ENCODE measurements at regions not wholly inside any gene's neighbourhood (a gene's known extent, or its start where the extent isn't known, plus 50 kb on each side); places are given as distances from the start of the nearest gene placed in this dataset.

DNA sequence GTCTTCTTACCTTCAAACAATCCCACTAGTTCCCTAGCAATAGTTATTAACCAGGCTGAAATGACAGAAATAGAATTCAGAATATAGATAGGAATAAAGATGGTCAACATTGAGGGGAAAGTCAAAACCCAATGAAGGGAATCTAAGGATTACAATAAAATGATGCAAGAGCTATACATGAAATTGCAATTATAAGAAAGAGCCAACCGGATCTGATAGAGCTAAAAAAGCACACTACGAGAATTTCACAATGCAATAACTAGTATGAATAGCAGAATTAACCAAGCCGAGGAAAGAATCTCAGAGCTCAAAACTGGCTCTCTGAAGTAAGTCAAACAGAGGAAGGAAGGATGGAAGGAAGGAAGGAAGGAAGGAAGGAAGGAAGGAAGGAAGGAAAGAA, 288.7 kb upstream of the KCND2 start:
- TF ChIP-seq ISL1 (CRISPR knock-in tag; IDR thresholded peaks at IDR 0.05), result no peak
- TF ChIP-seq, protein P1, sequence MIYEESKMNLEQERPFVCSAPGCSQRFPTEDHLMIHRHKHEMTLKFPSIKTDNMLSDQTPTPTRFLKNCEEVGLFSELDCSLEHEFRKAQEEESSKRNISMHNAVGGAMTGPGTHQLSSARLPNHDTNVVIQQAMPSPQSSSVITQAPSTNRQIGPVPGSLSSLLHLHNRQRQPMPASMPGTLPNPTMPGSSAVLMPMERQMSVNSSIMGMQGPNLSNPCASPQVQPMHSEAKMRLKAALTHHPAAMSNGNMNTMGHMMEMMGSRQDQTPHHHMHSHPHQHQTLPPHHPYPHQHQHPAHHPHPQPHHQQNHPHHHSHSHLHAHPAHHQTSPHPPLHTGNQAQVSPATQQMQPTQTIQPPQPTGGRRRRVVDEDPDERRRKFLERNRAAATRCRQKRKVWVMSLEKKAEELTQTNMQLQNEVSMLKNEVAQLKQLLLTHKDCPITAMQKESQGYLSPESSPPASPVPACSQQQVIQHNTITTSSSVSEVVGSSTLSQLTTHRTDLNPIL (CRISPR knock-in tag; IDR thresholded peaks at IDR 0.05; ENCODE audit: low read depth), result no peak
- no peak for TF ChIP-seq ZNF565 (CRISPR knock-in tag; conservative IDR thresholded peaks at IDR 0.05; ENCODE audit: low read depth)
- no peak for TF ChIP-seq SNAI2 (CRISPR knock-in tag; IDR thresholded peaks at IDR 0.05)
- TF ChIP-seq ZC3H10 (CRISPR knock-in tag; IDR thresholded peaks at IDR 0.05), result no peak

DNA sequence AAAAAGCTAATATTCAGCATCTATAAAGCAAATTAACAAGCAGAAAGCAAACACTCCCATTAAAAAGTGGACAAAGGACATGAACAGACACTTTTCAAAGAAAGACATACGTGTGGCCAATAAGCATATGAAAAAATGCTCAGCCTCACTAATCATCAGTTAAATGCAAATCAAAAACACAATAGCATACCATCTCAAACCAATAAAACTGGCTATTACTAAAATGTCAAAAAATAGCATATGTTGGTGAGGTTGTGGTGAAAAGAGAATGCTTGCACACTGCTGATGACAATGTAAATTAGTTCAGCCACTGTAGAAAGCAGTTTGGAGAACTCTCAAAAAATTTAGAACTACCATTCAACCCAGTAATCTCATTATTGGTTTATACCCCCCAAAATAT, 284.6 kb upstream of the KCND2 start:
- TF ChIP-seq ISL1 (CRISPR knock-in tag; IDR thresholded peaks at IDR 0.05) (no peak), TCF4 (CRISPR knock-in tag; IDR thresholded peaks at IDR 0.05; ENCODE audit: borderline replicate concordance) (no peak), SNAI2 (CRISPR knock-in tag; IDR thresholded peaks at IDR 0.05) (no peak), CSDC2 (CRISPR knock-in tag; IDR thresholded peaks at IDR 0.05) (no peak), ZNF70 (CRISPR knock-in tag; IDR thresholded peaks at IDR 0.05) (no peak), TSHZ2 (CRISPR knock-in tag; IDR thresholded peaks at IDR 0.05) (no peak), ARNTL (CRISPR knock-in tag; IDR thresholded peaks at IDR 0.05; ENCODE audit: borderline replicate concordance, low read depth) (no peak), PPARA (CRISPR knock-in tag; IDR thresholded peaks at IDR 0.05; ENCODE audit: borderline replicate concordance) (no peak), OSR1 (CRISPR knock-in tag; IDR thresholded peaks at IDR 0.05) (no peak), PATZ1 (CRISPR knock-in tag; IDR thresholded peaks at IDR 0.05; ENCODE audit: borderline replicate concordance) (no peak), GLIS3 (CRISPR knock-in tag; IDR thresholded peaks at IDR 0.05) (no peak), ZNF565 (CRISPR knock-in tag; conservative IDR thresholded peaks at IDR 0.05; ENCODE audit: low read depth) (no peak), TOX (CRISPR knock-in tag; IDR thresholded peaks at IDR 0.05; ENCODE audit: borderline replicate concordance) (no peak), ZFP3 (CRISPR knock-in tag; IDR thresholded peaks at IDR 0.05) (no peak)
- TF ChIP-seq, protein P2, sequence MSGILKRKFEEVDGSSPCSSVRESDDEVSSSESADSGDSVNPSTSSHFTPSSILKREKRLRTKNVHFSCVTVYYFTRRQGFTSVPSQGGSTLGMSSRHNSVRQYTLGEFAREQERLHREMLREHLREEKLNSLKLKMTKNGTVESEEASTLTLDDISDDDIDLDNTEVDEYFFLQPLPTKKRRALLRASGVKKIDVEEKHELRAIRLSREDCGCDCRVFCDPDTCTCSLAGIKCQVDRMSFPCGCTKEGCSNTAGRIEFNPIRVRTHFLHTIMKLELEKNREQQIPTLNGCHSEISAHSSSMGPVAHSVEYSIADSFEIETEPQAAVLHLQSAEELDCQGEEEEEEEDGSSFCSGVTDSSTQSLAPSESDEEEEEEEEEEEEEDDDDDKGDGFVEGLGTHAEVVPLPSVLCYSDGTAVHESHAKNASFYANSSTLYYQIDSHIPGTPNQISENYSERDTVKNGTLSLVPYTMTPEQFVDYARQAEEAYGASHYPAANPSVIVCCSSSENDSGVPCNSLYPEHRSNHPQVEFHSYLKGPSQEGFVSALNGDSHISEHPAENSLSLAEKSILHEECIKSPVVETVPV (CRISPR knock-in tag; IDR thresholded peaks at IDR 0.05), result no peak
- ATAC-seq, result no peak

More for the DNA sequence above, 288.7 kb upstream of the KCND2 start:
- ATAC-seq, result no peak

DNA sequence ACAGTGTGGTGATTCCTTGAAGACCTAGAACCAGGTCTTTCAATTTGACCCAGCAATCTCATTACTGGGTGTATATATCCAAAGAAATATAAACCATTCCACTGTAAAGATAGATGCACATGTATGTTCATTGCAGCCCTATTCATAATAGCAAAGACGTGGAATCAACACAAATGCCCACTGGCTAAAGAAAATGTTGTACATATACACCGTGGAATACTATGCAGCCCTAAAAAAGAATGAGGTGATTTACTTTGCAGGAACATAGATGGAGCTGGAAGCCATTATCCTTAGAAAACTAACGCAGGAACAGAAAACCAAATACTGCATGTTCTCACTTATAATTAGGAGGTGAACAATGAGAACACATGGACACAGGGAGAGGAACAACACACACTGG, 278.0 kb upstream of the KCND2 start:
- ATAC-seq, result no peak
- TF ChIP-seq, protein P1 (CRISPR knock-in tag; IDR thresholded peaks at IDR 0.05; ENCODE audit: low read depth), result no peak
- TF ChIP-seq SNAI2 (CRISPR knock-in tag; IDR thresholded peaks at IDR 0.05) (no peak), ZNF8 (CRISPR knock-in tag; IDR thresholded peaks at IDR 0.05) (no peak), ZC3H10 (CRISPR knock-in tag; IDR thresholded peaks at IDR 0.05) (no peak), TCF4 (CRISPR knock-in tag; IDR thresholded peaks at IDR 0.05; ENCODE audit: borderline replicate concordance) (no peak), ZFP3 (CRISPR knock-in tag; IDR thresholded peaks at IDR 0.05) (no peak), ESRRG (CRISPR knock-in tag; IDR thresholded peaks at IDR 0.05) (no peak), ARNTL (CRISPR knock-in tag; IDR thresholded peaks at IDR 0.05; ENCODE audit: borderline replicate concordance, low read depth) (no peak), GLIS3 (CRISPR knock-in tag; IDR thresholded peaks at IDR 0.05) (no peak), TOX (CRISPR knock-in tag; IDR thresholded peaks at IDR 0.05; ENCODE audit: borderline replicate concordance) (no peak), PPARA (CRISPR knock-in tag; IDR thresholded peaks at IDR 0.05; ENCODE audit: borderline replicate concordance) (no peak), ZNF70 (CRISPR knock-in tag; IDR thresholded peaks at IDR 0.05) (no peak), ISL1 (CRISPR knock-in tag; IDR thresholded peaks at IDR 0.05) (no peak), CSDC2 (CRISPR knock-in tag; IDR thresholded peaks at IDR 0.05) (no peak), PATZ1 (CRISPR knock-in tag; IDR thresholded peaks at IDR 0.05; ENCODE audit: borderline replicate concordance) (no peak), OSR1 (CRISPR knock-in tag; IDR thresholded peaks at IDR 0.05) (no peak), ZFP30 (CRISPR knock-in tag; IDR thresholded peaks at IDR 0.05) (no peak), ZNF565 (CRISPR knock-in tag; conservative IDR thresholded peaks at IDR 0.05; ENCODE audit: low read depth) (no peak)
- TF ChIP-seq, protein P3, sequence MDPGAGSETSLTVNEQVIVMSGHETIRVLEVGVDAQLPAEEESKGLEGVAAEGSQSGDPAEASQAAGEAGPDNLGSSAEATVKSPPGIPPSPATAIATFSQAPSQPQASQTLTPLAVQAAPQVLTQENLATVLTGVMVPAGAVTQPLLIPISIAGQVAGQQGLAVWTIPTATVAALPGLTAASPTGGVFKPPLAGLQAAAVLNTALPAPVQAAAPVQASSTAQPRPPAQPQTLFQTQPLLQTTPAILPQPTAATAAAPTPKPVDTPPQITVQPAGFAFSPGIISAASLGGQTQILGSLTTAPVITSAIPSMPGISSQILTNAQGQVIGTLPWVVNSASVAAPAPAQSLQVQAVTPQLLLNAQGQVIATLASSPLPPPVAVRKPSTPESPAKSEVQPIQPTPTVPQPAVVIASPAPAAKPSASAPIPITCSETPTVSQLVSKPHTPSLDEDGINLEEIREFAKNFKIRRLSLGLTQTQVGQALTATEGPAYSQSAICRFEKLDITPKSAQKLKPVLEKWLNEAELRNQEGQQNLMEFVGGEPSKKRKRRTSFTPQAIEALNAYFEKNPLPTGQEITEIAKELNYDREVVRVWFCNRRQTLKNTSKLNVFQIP (CRISPR knock-in tag; IDR thresholded peaks at IDR 0.05; ENCODE audit: borderline replicate concordance, low read depth), result no peak
- TF ChIP-seq, protein P2 (CRISPR knock-in tag; IDR thresholded peaks at IDR 0.05), result no peak

Measured in SK-N-SH treated with all-trans-retinoic acid at 6 μM for 48 hours (cell line).